ENCODE measurements at regions not wholly inside any gene's neighbourhood (a gene's known extent, or its start where the extent isn't known, plus 50 kb on each side); places are given as distances from the start of the nearest gene placed in this dataset.

DNA sequence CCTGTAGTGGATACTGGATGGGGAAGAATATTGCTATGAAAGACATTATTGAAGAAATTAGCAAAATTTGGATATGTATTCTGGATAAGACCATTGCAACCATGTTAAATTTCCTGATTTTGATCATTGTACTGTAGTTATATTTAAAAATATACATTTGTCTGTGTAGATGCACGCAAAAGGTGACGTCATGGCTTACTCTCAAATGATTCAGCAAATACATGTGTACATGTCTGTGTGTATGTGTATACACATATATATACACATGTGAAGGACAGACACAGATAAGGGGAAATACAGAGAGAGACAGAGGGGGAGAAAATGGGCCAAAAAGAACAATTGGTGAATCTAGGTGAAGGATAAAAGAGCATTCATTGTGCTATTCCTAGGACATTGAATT is 82.3 kb upstream of the PLCB4 start:
- no peak for TF ChIP-seq POLR2A (IDR thresholded peaks at IDR 0.05)
- TF ChIP-seq EP300 (IDR thresholded peaks at IDR 0.05; ENCODE audit: low read depth) = no peak
- no peak for TF ChIP-seq POLR2AphosphoS5 (IDR thresholded peaks at IDR 0.05)
- TF ChIP-seq, protein P1, sequence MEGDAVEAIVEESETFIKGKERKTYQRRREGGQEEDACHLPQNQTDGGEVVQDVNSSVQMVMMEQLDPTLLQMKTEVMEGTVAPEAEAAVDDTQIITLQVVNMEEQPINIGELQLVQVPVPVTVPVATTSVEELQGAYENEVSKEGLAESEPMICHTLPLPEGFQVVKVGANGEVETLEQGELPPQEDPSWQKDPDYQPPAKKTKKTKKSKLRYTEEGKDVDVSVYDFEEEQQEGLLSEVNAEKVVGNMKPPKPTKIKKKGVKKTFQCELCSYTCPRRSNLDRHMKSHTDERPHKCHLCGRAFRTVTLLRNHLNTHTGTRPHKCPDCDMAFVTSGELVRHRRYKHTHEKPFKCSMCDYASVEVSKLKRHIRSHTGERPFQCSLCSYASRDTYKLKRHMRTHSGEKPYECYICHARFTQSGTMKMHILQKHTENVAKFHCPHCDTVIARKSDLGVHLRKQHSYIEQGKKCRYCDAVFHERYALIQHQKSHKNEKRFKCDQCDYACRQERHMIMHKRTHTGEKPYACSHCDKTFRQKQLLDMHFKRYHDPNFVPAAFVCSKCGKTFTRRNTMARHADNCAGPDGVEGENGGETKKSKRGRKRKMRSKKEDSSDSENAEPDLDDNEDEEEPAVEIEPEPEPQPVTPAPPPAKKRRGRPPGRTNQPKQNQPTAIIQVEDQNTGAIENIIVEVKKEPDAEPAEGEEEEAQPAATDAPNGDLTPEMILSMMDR (IDR thresholded peaks at IDR 0.05) = no peak
